ENCODE measurements at regions not wholly inside any gene's neighbourhood (a gene's known extent, or its start where the extent isn't known, plus 50 kb on each side); places are given as distances from the start of the nearest gene placed in this dataset.

DNA sequence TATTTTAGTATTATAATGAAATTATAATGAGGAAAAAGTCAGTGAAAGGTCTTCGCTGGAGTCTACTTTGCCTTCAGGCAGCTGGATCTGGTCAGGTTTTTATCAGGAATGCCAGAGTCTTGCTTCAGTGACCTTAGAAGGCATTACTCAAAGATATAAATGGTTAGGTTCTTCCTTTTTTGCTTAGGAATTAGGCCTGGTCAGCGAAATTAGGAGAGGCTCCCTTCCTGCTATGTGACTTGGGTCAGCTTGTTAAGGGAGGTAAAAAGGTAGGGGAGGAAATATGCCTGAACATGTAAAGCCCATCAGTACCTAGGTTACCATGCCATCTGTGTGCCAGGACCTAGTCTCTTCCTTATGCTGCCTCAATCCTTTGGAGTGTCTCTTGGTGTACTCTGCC is 115.1 kb downstream of the OTOR start:
- TF ChIP-seq, protein P1, sequence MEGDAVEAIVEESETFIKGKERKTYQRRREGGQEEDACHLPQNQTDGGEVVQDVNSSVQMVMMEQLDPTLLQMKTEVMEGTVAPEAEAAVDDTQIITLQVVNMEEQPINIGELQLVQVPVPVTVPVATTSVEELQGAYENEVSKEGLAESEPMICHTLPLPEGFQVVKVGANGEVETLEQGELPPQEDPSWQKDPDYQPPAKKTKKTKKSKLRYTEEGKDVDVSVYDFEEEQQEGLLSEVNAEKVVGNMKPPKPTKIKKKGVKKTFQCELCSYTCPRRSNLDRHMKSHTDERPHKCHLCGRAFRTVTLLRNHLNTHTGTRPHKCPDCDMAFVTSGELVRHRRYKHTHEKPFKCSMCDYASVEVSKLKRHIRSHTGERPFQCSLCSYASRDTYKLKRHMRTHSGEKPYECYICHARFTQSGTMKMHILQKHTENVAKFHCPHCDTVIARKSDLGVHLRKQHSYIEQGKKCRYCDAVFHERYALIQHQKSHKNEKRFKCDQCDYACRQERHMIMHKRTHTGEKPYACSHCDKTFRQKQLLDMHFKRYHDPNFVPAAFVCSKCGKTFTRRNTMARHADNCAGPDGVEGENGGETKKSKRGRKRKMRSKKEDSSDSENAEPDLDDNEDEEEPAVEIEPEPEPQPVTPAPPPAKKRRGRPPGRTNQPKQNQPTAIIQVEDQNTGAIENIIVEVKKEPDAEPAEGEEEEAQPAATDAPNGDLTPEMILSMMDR (IDR thresholded peaks at IDR 0.05) = no peak
- TF ChIP-seq POLR2A (IDR thresholded peaks at IDR 0.05) (no peak), EP300 (IDR thresholded peaks at IDR 0.05) (no peak)

Data from upper lobe of left lung (tissue), 4 donors.